Stomach (tissue), 4 donors: ENCODE measurements at regions not wholly inside any gene's neighbourhood (a gene's known extent, or its start where the extent isn't known, plus 50 kb on each side); places are given as distances from the start of the nearest gene placed in this dataset.

Experiments
- CTCF ChIP-seq, 7 experiments: fragments of 450-650 bp in 4 of 7; fragments of 200-600 bp in 3 of 7; sonication (generic) in 3 of 7; IDR thresholded peaks; one replicate each; pipeline ENCODE4 v1.5.1; 2016 to 2019; ENCODE audit warnings: antibody characterized with exemption in 7 of 7, control low read depth in 2 of 7, mild to moderate bottlenecking in 1 of 7
- POLR2A ChIP-seq, 4 donors: fragments of 450-650 bp; IDR thresholded peaks; one replicate each; pipeline ENCODE4 v1.6.1; 2016; ENCODE audit warnings: antibody characterized with exemption in 4 of 4, control low read depth in 2 of 4, mild to moderate bottlenecking in 1 of 4, moderate library complexity in 1 of 4
- POLR2AphosphoS5 ChIP-seq, 3 donors: sonication (generic); formaldehyde crosslinking; IDR thresholded peaks; one replicate each; pipeline ENCODE4 v1.6.1; 2016; ENCODE audit warnings: antibody characterized with exemption in 3 of 3

GRCh38 chr1:60878323-60878722 is 204.0 kb upstream of the NFIA start:
- no peak for TF ChIP-seq CTCF (IDR thresholded peaks at IDR 0.05)
- no peak for TF ChIP-seq POLR2A (IDR thresholded peaks at IDR 0.05)
- no peak for TF ChIP-seq POLR2AphosphoS5 (IDR thresholded peaks at IDR 0.05)
